ENCODE measurements at regions not wholly inside any gene's neighbourhood (a gene's known extent, or its start where the extent isn't known, plus 50 kb on each side); places are given as distances from the start of the nearest gene placed in this dataset.

DNA sequence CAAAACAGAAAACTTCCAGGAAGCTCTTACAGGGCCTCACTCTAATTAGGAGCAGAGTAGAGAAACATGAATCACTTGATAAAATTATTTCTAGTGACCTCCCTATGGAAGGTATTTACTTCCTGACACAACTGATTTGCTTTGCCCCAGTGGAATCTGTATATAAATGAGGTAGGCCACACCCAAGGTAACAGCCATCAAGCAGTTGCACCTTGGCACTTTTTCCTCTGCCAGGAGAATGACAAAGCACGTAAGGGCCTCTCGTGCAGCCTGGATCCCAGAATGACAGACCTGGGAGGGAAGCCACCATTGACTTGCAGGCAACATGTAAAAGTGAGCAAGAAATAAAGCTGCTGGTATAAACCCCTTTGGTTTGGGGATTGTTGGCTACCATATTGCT is 620.0 kb upstream of the SLC39A10 start:
- TF ChIP-seq, protein P1, sequence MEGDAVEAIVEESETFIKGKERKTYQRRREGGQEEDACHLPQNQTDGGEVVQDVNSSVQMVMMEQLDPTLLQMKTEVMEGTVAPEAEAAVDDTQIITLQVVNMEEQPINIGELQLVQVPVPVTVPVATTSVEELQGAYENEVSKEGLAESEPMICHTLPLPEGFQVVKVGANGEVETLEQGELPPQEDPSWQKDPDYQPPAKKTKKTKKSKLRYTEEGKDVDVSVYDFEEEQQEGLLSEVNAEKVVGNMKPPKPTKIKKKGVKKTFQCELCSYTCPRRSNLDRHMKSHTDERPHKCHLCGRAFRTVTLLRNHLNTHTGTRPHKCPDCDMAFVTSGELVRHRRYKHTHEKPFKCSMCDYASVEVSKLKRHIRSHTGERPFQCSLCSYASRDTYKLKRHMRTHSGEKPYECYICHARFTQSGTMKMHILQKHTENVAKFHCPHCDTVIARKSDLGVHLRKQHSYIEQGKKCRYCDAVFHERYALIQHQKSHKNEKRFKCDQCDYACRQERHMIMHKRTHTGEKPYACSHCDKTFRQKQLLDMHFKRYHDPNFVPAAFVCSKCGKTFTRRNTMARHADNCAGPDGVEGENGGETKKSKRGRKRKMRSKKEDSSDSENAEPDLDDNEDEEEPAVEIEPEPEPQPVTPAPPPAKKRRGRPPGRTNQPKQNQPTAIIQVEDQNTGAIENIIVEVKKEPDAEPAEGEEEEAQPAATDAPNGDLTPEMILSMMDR (IDR thresholded peaks at IDR 0.05 in 4 of 5, conservative IDR thresholded peaks at IDR 0.05 in 1 of 5), result no peak
- no peak for TF ChIP-seq POLR2A (IDR thresholded peaks at IDR 0.05)
